ENCODE measurements at regions not wholly inside any gene's neighbourhood (a gene's known extent, or its start where the extent isn't known, plus 50 kb on each side); places are given as distances from the start of the nearest gene placed in this dataset.

GRCh38 chr2:101596333-101596732, 101.2 kb upstream of the MAP4K4 start:
- Histone ChIP-seq H3K27me3 (no peaks in the 10 kb centered on the region), H3K36me3 (no peaks in the 10 kb centered on the region), H3K4me3 (no peak overlapping the region), H3K27ac (replicated peaks in 1 of 4) (no peak overlapping the region), H3K4me1 (peaks cover 3 to 15% (median 11%) of the 10 kb centered on the region in 4 donors), H3K9me3 (no peaks in the 10 kb centered on the region)
- DNase-seq (ENCODE audit: extremely low spot score), result no peak
- 70% methylated on average over 4 of the region's 4 CpGs for WGBS
- TF ChIP-seq POLR2AphosphoS5 (IDR thresholded peaks at IDR 0.05), result no peak
- TF ChIP-seq POLR2A (IDR thresholded peaks at IDR 0.05; ENCODE audit: low read depth), result no peak
- TF ChIP-seq EP300 (IDR thresholded peaks at IDR 0.05), result no peak
- no peak for TF ChIP-seq CTCF (IDR thresholded peaks at IDR 0.05)
- intact Hi-C loops (cut with DNase I), result no loop called here

- no peaks in the 10 kb centered on the region for H3K9me3 ChIP-seq
- TF ChIP-seq EP300 (IDR thresholded peaks at IDR 0.05), result no peak
- no peak for TF ChIP-seq POLR2AphosphoS5 (IDR thresholded peaks at IDR 0.05)
- no peak for TF ChIP-seq POLR2A (IDR thresholded peaks at IDR 0.05; ENCODE audit: low read depth)
- TF ChIP-seq CTCF (IDR thresholded peaks at IDR 0.05), result no peak
- no peak for DNase-seq (ENCODE audit: extremely low spot score)
- no peak overlapping the region for H3K4me3 ChIP-seq
- H3K4me1 ChIP-seq, result no peaks in the 10 kb centered on the region
- H3K27me3 ChIP-seq, result no peaks in the 10 kb centered on the region
- H3K36me3 ChIP-seq, result no peaks in the 10 kb centered on the region
- H3K27ac ChIP-seq (replicated peaks in 1 of 4), result no peak overlapping the region
- intact Hi-C loops (cut with DNase I), result no loop called here
- WGBS, result 76% methylated on average over 3 of the region's 3 CpGs
Measured at GRCh38 chr2:101587251-101587650, 110.3 kb upstream of the MAP4K4 start.

GRCh38 chr2:101583861-101584260, 108.9 kb upstream of the RFX8 start:
- TF ChIP-seq POLR2AphosphoS5 (IDR thresholded peaks at IDR 0.05), result no peak
- TF ChIP-seq EP300 (IDR thresholded peaks at IDR 0.05), result no peak
- TF ChIP-seq POLR2A (IDR thresholded peaks at IDR 0.05; ENCODE audit: low read depth), result no peak
- no peak for TF ChIP-seq CTCF (IDR thresholded peaks at IDR 0.05)
- DNase-seq (ENCODE audit: extremely low spot score), result no peak
- Histone ChIP-seq H3K27ac (replicated peaks in 1 of 4) (no peak overlapping the region), H3K4me3 (no peak overlapping the region), H3K27me3 (no peaks in the 10 kb centered on the region), H3K4me1 (no peaks in the 10 kb centered on the region), H3K36me3 (no peaks in the 10 kb centered on the region), H3K9me3 (no peaks in the 10 kb centered on the region)
- intact Hi-C loops (cut with DNase I), result no loop called here

GRCh38 chr2:101581675-101582299, 106.9 kb upstream of the RFX8 start:
- intact Hi-C loops (cut with DNase I), result no loop called here
- H3K36me3 ChIP-seq, result no peaks in the 10 kb centered on the region
- peaks cover 0 to 5% (median 2%) of the 10 kb centered on the region in 4 donors for H3K4me1 ChIP-seq
- no peak for TF ChIP-seq POLR2A (IDR thresholded peaks at IDR 0.05; ENCODE audit: low read depth)
- DNase-seq (ENCODE audit: extremely low spot score), result no peak
- H3K9me3 ChIP-seq, result no peaks in the 10 kb centered on the region
- no peak overlapping the region for H3K27ac ChIP-seq (replicated peaks in 1 of 4)
- WGBS, result 85% methylated on average over 7 of the region's 7 CpGs
- no peak overlapping the region for H3K4me3 ChIP-seq
- no peaks in the 10 kb centered on the region for H3K27me3 ChIP-seq

- Histone ChIP-seq H3K36me3 (no peaks in the 10 kb centered on the region), H3K9me3 (no peaks in the 10 kb centered on the region), H3K27me3 (no peaks in the 10 kb centered on the region), H3K4me1 (peaks cover 0 to 9% (median 3%) of the 10 kb centered on the region in 4 donors), H3K27ac (replicated peaks in 1 of 4) (no peak overlapping the region), H3K4me3 (no peak overlapping the region)
- intact Hi-C loops (cut with DNase I), result loop anchor here (1.0 kb wide), 1 partner anchor 18 kb away; no protein-coding TSS in a partner anchor
- DNase-seq (ENCODE audit: extremely low spot score), result no peak
- 92% methylated on average over 5 of the region's 5 CpGs for WGBS
- TF ChIP-seq EP300 (IDR thresholded peaks at IDR 0.05) (no peak), CTCF (IDR thresholded peaks at IDR 0.05) (no peak), POLR2A (IDR thresholded peaks at IDR 0.05; ENCODE audit: low read depth) (no peak), POLR2AphosphoS5 (IDR thresholded peaks at IDR 0.05) (no peak)
Measured at GRCh38 chr2:101580528-101580927, 105.6 kb upstream of the RFX8 start.
